ENCODE measurements at regions not wholly inside any gene's neighbourhood (a gene's known extent, or its start where the extent isn't known, plus 50 kb on each side); places are given as distances from the start of the nearest gene placed in this dataset.

DNA sequence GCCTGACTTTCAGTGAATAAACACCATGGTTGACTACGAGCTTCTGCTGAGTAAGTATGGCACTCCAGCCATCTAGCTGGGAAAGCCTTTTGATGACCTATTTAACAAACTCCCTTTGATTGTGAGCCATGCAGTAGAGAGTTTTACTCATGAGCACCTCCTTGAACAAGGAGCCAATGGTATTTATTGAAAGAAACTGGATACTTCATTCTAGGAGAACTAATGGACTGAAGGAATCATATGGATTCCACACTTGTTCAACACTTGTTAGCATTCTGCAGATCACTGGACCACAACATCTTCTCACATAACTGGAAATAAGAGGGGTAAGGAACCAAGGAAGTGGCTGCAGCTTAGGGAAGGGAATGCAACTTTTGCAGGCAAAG, 320.9 kb upstream of the ETAA1 start:
- DNase-seq = no peak
- Histone ChIP-seq H3K4me3 (ENCODE audit: low read length) (no peak overlapping the region), H3K4me1 (ENCODE audit: control insufficient read depth, insufficient read depth, low read length) (no peaks in the 10 kb centered on the region), H3K27ac (ENCODE audit: low read length) (no peak overlapping the region), H3K9me3 (ENCODE audit: control insufficient read depth, low read length) (no peaks in the 10 kb centered on the region), H3K27me3 (ENCODE audit: control insufficient read depth, insufficient read depth) (no peaks in the 10 kb centered on the region)
- intact Hi-C loops (cut with DNase I) = no loop called here
- no peak for ATAC-seq
- 88% methylated on average over 1 of the region's 1 CpG for WGBS

DNA sequence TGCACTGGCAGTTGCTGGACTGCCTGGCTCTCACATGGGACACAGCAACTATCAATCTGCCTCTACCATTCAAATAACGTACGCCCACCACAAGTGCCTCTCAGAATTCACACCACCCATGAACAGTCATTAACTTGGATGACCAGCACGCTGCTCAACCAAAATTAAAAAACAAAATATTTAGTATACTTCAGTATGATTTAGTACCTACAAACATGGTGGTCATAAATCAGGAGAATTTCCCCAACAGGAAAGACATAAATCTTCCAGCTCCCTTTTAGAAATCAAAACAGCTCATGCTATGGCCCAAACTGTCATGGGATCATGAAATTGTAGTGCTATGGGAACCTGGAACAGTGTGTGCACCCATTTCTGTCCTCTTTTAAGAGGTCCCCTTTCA, 317.4 kb upstream of the ETAA1 start:
- intact Hi-C loops (cut with DNase I) = no loop called here
- no peaks in the 10 kb centered on the region for H3K27me3 ChIP-seq (ENCODE audit: control insufficient read depth, insufficient read depth)
- no peak for DNase-seq
- WGBS = 57% methylated on average over 3 of the region's 3 CpGs
- no peak for ATAC-seq
- H3K27ac ChIP-seq (ENCODE audit: low read length) = no peak overlapping the region
- H3K4me3 ChIP-seq (ENCODE audit: low read length) = no peak overlapping the region
- H3K4me1 ChIP-seq (ENCODE audit: control insufficient read depth, insufficient read depth, low read length) = no peaks in the 10 kb centered on the region
- H3K9me3 ChIP-seq (ENCODE audit: control insufficient read depth, low read length) = no peaks in the 10 kb centered on the region

DNA sequence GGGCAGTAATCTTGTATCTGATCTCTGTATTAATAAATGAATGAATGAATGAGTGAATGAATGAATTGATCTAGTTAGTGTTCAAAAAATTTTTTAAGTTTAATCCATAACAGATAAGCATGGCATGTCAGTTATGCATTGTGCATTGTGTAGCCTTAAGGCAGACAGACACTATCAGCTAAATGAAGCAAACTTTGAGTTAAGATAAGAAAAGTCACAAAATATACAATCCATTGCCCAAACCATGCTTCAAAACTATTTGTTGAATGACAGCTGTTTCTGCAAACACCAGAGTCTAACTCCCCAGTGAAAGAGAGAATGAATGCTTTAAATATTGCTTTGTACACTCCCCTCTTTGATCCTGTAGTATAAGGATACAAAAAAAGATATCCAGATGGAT, 314.3 kb upstream of the ETAA1 start:
- H3K9me3 ChIP-seq (ENCODE audit: control insufficient read depth, low read length) = no peaks in the 10 kb centered on the region
- intact Hi-C loops (cut with DNase I) = no loop called here
- no peaks in the 10 kb centered on the region for H3K27me3 ChIP-seq (ENCODE audit: control insufficient read depth, insufficient read depth)
- no peak for DNase-seq
- H3K4me3 ChIP-seq (ENCODE audit: low read length) = no peak overlapping the region
- no peaks in the 10 kb centered on the region for H3K4me1 ChIP-seq (ENCODE audit: control insufficient read depth, insufficient read depth, low read length)
- ATAC-seq = no peak
- H3K27ac ChIP-seq (ENCODE audit: low read length) = no peak overlapping the region

DNA sequence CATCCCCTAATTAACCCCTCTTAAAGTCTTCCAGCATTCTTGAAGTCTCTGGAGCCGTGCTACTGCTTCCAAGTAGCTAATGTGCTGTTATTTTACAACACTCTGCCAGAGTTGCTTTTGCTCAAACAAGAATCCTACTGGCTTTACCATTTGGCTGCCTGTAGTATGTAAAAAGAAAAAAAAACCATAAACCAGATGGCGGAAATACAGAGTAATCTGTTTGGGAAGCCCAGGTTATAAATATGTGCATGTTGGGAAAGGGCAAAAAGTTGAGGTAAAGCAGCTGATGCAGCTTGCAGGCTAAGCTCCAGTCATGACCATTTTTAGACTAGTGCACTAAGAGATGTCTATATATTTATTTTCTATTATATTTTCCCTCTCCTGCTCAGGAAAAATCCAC, 313.2 kb upstream of the ETAA1 start:
- WGBS = 50% methylated on average over 2 of the region's 2 CpGs
- DNase-seq (no peak), ATAC-seq (no peak)
- intact Hi-C loops (cut with DNase I) = no loop called here
- H3K4me3 ChIP-seq (ENCODE audit: low read length) = no peak overlapping the region
- no peaks in the 10 kb centered on the region for H3K4me1 ChIP-seq (ENCODE audit: control insufficient read depth, insufficient read depth, low read length)
- no peak overlapping the region for H3K27ac ChIP-seq (ENCODE audit: low read length)
- no peaks in the 10 kb centered on the region for H3K9me3 ChIP-seq (ENCODE audit: control insufficient read depth, low read length)
- H3K27me3 ChIP-seq (ENCODE audit: control insufficient read depth, insufficient read depth) = no peaks in the 10 kb centered on the region

DNA sequence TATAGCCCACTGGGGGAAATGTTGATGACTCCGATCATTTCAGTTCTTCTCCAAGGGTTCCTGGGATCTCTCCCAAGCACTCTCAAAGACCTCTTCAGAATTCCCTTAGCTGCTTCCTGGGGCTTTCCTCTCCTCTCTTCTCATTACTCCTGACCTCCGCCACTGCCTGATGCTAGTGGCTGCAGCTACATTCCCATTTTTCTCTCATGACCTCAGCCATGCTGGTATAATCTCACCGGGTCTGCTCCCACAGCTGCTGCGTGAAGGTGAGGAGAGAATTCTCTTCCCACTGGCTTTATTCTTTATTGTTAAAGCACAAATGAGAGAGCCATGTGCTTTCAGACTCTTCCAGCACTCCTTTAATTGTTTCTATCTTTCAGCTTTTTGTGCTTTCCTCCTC, 312.0 kb upstream of the ETAA1 start:
- Histone ChIP-seq H3K4me1 (ENCODE audit: control insufficient read depth, insufficient read depth, low read length) (no peaks in the 10 kb centered on the region), H3K27ac (ENCODE audit: low read length) (no peak overlapping the region), H3K9me3 (ENCODE audit: control insufficient read depth, low read length) (no peaks in the 10 kb centered on the region), H3K4me3 (ENCODE audit: low read length) (no peak overlapping the region), H3K27me3 (ENCODE audit: control insufficient read depth, insufficient read depth) (no peaks in the 10 kb centered on the region)
- intact Hi-C loops (cut with DNase I) = no loop called here
- DNase-seq (no peak), ATAC-seq (no peak)
- 79% methylated on average over 4 of the region's 4 CpGs for WGBS

DNA sequence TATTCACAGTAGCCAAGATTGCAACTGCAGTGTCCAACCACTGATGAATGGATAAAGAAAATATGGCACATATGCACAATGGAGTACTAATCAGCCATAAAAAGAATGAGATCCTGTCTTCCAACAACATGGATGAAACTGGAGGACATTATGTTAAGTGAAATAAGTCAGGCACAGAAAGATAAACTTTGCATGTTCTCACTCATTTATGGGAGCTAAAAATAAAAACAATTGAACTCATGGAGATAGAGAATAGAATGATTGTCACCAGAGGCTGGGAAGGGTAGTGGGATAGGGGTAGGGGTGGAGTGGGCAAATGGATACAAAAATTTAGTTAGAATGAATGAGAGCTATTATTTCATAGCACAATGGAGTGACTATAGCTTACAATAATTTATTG, 305.5 kb upstream of the ETAA1 start:
- H3K27ac ChIP-seq (ENCODE audit: low read length) = no peak overlapping the region
- H3K9me3 ChIP-seq (ENCODE audit: control insufficient read depth, low read length) = no peaks in the 10 kb centered on the region
- no peak for ATAC-seq
- H3K27me3 ChIP-seq (ENCODE audit: control insufficient read depth, insufficient read depth) = no peaks in the 10 kb centered on the region
- no peak for DNase-seq
- no peaks in the 10 kb centered on the region for H3K4me1 ChIP-seq (ENCODE audit: control insufficient read depth, insufficient read depth, low read length)
- no peak overlapping the region for H3K4me3 ChIP-seq (ENCODE audit: low read length)
- intact Hi-C loops (cut with DNase I) = no loop called here

DNA sequence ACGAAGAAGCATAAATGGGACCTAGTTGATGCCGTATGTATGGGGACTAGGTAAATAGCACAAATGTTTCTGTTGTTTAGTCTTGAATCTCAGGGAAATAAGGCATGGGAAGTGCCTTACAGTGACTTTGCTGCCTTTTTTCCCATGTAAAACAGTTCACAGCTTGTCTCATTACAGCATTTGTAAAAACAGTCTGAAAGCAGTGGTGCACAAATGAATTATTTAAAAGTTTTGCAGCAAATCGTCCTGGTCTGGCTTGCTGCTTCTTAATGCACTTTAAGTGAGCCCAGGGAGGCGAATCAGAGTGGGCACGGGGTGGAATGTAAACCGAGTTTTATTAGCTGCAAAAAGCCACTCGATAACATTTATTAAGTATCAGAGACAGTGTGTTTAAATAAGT, 302.0 kb upstream of the ETAA1 start:
- intact Hi-C loops (cut with DNase I) = no loop called here
- H3K4me3 ChIP-seq (ENCODE audit: low read length) = no peak overlapping the region
- ATAC-seq (no peak), DNase-seq (no peak)
- WGBS = 77% methylated on average over 7 of the region's 7 CpGs
- no peaks in the 10 kb centered on the region for H3K27me3 ChIP-seq (ENCODE audit: control insufficient read depth, insufficient read depth)
- no peak overlapping the region for H3K27ac ChIP-seq (ENCODE audit: low read length)
- H3K9me3 ChIP-seq (ENCODE audit: control insufficient read depth, low read length) = no peaks in the 10 kb centered on the region
- H3K4me1 ChIP-seq (ENCODE audit: control insufficient read depth, insufficient read depth, low read length) = no peaks in the 10 kb centered on the region

DNA sequence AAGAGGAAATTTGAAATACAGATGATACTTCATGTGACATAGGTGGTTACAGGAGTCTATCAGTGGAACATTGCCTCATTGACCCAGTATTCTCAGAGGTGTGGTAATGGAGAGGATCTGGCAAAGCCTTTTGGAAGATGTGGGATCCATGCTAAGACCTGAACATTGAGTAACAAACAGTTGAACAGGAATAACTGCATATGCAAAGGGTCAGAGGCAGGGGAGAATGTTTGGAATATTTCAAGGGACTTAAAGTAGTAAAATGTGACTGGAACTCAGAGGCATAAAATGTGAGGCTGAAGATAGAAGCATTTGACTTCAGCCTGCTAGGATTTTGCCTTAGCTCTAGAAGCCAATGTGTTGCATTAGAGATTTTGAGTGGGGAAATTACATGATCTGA, 300.2 kb upstream of the ETAA1 start:
- H3K27ac ChIP-seq (ENCODE audit: low read length) = no peak overlapping the region
- H3K4me3 ChIP-seq (ENCODE audit: low read length) = no peak overlapping the region
- ATAC-seq = no peak
- intact Hi-C loops (cut with DNase I) = no loop called here
- no peaks in the 10 kb centered on the region for H3K27me3 ChIP-seq (ENCODE audit: control insufficient read depth, insufficient read depth)
- H3K9me3 ChIP-seq (ENCODE audit: control insufficient read depth, low read length) = no peaks in the 10 kb centered on the region
- no peaks in the 10 kb centered on the region for H3K4me1 ChIP-seq (ENCODE audit: control insufficient read depth, insufficient read depth, low read length)
- DNase-seq = no peak

DNA sequence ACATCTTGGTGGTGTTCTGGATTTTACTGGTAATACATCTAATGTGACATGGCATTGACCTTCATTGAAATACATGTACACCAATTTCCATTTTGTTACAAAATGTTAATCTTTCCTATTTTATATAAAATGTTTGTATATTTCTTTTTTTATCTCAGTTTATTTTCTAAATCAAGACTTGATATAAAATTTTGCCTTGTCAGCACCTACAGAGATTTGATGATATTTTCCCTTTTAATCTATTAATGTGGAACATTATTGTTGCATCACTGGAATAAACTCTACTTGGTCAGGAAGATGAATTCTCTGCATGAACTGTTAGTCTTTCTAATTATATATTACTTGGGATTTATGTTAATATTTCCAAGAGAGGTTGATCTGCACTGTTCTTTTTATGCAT, 294.0 kb upstream of the ETAA1 start:
- Histone ChIP-seq H3K27me3 (ENCODE audit: control insufficient read depth, insufficient read depth) (no peaks in the 10 kb centered on the region), H3K4me3 (ENCODE audit: low read length) (no peak overlapping the region), H3K9me3 (ENCODE audit: control insufficient read depth, low read length) (no peaks in the 10 kb centered on the region), H3K4me1 (ENCODE audit: control insufficient read depth, insufficient read depth, low read length) (no peaks in the 10 kb centered on the region), H3K27ac (ENCODE audit: low read length) (no peak overlapping the region)
- intact Hi-C loops (cut with DNase I) = no loop called here
- DNase-seq (no peak), ATAC-seq (no peak)

DNA sequence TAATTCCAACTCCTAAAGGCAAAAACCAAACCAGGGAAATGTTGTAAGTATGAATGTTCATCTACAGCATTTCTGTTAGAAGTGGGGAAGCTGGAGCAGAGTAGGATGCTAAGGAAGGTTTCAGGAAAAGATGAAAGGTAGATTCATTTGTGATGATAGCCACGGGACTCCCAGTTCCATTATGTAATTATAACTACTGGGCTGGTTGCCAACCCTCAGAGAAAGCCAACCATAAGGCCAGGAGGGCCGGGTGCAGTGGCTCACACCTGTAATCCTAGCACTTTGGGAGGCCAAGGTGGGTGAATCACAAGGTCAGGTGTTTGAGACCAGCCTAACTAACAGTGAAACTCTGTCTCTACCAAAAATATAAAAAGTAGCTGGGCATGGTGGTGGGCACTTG, 288.9 kb upstream of the ETAA1 start:
- Histone ChIP-seq H3K9me3 (ENCODE audit: control insufficient read depth, low read length) (no peaks in the 10 kb centered on the region), H3K4me3 (ENCODE audit: low read length) (no peak overlapping the region), H3K27ac (ENCODE audit: low read length) (no peak overlapping the region), H3K27me3 (ENCODE audit: control insufficient read depth, insufficient read depth) (no peaks in the 10 kb centered on the region), H3K4me1 (ENCODE audit: control insufficient read depth, insufficient read depth, low read length) (no peaks in the 10 kb centered on the region)
- DNase-seq (no peak), ATAC-seq (no peak)
- intact Hi-C loops (cut with DNase I) = no loop called here
- WGBS = 39% methylated on average over 2 of the region's 2 CpGs

DNA sequence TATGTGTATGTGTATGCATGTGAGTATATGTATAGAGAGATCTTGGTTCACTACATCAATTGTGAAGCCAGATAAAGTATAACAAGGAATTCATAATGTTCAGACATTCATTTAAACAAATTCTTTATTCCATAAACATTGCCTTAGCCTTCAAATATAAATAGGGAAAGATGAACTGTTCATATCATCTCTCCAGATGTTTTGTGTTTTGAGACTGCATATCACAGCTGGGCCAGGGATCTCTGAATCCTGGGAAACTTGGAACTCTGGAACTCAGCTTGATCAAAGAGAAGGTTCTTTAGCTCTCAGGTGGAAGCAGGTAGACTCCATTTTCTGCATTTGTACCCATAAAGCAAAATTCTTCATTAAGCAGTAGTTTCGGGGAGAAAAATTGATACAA, 272.6 kb upstream of the ETAA1 start:
- intact Hi-C loops (cut with DNase I) = no loop called here
- WGBS = 92% methylated on average over 1 of the region's 1 CpG
- H3K4me3 ChIP-seq (ENCODE audit: low read length) = no peak overlapping the region
- ATAC-seq (no peak), DNase-seq (no peak)
- no peaks in the 10 kb centered on the region for H3K9me3 ChIP-seq (ENCODE audit: control insufficient read depth, low read length)
- H3K27ac ChIP-seq (ENCODE audit: low read length) = no peak overlapping the region
- H3K27me3 ChIP-seq (ENCODE audit: control insufficient read depth, insufficient read depth) = no peaks in the 10 kb centered on the region
- no peaks in the 10 kb centered on the region for H3K4me1 ChIP-seq (ENCODE audit: control insufficient read depth, insufficient read depth, low read length)

DNA sequence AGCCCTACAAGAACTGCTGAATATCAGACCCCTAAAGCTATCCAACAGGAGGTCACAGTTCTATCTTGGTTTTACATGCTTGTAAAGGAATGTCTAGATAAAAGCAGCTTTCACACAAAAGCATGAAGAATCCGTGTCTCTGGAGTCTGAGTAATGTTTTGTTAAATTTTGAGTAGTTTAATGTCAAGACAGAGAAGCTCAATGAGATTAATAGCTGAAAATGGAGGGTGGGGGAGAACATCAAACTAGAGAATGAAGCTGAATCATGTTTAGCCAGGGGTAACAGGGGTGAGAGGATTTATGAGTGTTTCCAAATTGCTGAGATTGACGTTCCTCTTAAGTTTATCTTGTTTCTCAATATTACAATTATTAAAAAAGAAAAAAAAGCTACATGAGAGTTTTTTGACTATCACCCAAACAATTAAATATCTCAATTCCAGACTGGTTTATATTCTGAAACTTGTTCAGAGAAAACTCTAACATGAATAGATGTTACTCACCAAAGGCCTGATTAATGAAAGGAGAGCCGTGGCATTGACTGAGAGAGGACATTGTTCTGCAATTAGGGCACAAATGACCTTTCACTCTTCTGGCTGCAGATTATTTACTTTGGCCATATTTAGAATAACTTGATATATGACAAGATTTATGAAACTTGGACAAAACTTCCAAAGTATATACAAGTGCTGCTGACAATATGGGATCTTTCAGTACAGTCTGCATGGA, 266.4 kb upstream of the ETAA1 start:
- no peaks in the 10 kb centered on the region for H3K4me1 ChIP-seq (ENCODE audit: control insufficient read depth, insufficient read depth, low read length)
- ATAC-seq (no peak), DNase-seq (no peak)
- H3K9me3 ChIP-seq (ENCODE audit: control insufficient read depth, low read length) = no peaks in the 10 kb centered on the region
- intact Hi-C loops (cut with DNase I) = no loop called here
- no peak overlapping the region for H3K27ac ChIP-seq (ENCODE audit: low read length)
- H3K27me3 ChIP-seq (ENCODE audit: control insufficient read depth, insufficient read depth) = no peaks in the 10 kb centered on the region
- no peak overlapping the region for H3K4me3 ChIP-seq (ENCODE audit: low read length)
- 42% methylated on average over 3 of the region's 3 CpGs for WGBS

Data from right cardiac atrium (tissue), 5 donors.